ENCODE measurements at regions not wholly inside any gene's neighbourhood (a gene's known extent, or its start where the extent isn't known, plus 50 kb on each side); places are given as distances from the start of the nearest gene placed in this dataset.

- no peak for DNase-seq (ENCODE audit: extremely low read depth, low read depth)
- TF ChIP-seq CTCF (IDR thresholded peaks at IDR 0.05; ENCODE audit: low read depth, low read length) = no peak
These were observed 114.0 kb downstream of the RPAP3 start for GRCh38 chr12:47591795-47592194.

- TF ChIP-seq CTCF (IDR thresholded peaks at IDR 0.05; ENCODE audit: low read depth, low read length) = no peak
- DNase-seq (ENCODE audit: extremely low read depth, low read depth) = peak; percentile 5
These were observed 114.5 kb downstream of the RPAP3 start for GRCh38 chr12:47591361-47591791.

GRCh38 chr12:47590771-47591360, 115.0 kb downstream of the RPAP3 start:
- TF ChIP-seq CTCF (IDR thresholded peaks at IDR 0.05; ENCODE audit: low read depth, low read length) = no peak
- DNase-seq (ENCODE audit: extremely low read depth, low read depth) = peak; percentile 12

GRCh38 chr12:47586952-47587669, 118.7 kb downstream of the RPAP3 start:
- no peak for TF ChIP-seq CTCF (IDR thresholded peaks at IDR 0.05; ENCODE audit: low read depth, low read length)
- no peak for DNase-seq (ENCODE audit: extremely low read depth, low read depth)

- TF ChIP-seq CTCF (IDR thresholded peaks at IDR 0.05; ENCODE audit: low read depth, low read length) = no peak
- DNase-seq (ENCODE audit: extremely low read depth, low read depth) = no peak
These were observed 120.3 kb downstream of the RPAP3 start for GRCh38 chr12:47585507-47585906.

GRCh38 chr12:47578836-47579235, 127.0 kb downstream of the RPAP3 start:
- no peak for DNase-seq (ENCODE audit: extremely low read depth, low read depth)
- TF ChIP-seq CTCF (IDR thresholded peaks at IDR 0.05; ENCODE audit: low read depth, low read length) = no peak

GRCh38 chr12:47577206-47577989, 128.4 kb downstream of the RPAP3 start:
- no peak for DNase-seq (ENCODE audit: extremely low read depth, low read depth)
- no peak for TF ChIP-seq CTCF (IDR thresholded peaks at IDR 0.05; ENCODE audit: low read depth, low read length)

All from AG09319 (cell line).